Right atrium auricular region (tissue), 2 donors: ENCODE measurements at regions not wholly inside any gene's neighbourhood (a gene's known extent, or its start where the extent isn't known, plus 50 kb on each side); places are given as distances from the start of the nearest gene placed in this dataset.

Source experiments
- DNase-seq: peaks from one replicate; pipeline ENCODE4 v3.0.0-alpha.2; 2019; ENCODE audit warnings: low spot score
- H3K27ac ChIP-seq, 2 donors: fragments of 200-600 bp; sonication (generic); 1 replicate in 1 of 2; 2 replicates in 1 of 2; pipeline ENCODE4 v1.5.1; 2016 to 2019
- H3K27me3 ChIP-seq, 2 donors: fragments of 200-600 bp; sonication (generic); one replicate each; pipeline versions ENCODE4 v1.5.1 to v1.6.0; 2017 to 2019
- H3K36me3 ChIP-seq: fragments of 200-600 bp; sonication (generic); one replicate; pipeline ENCODE4 v1.5.1; 2016
- H3K4me1 ChIP-seq, 2 donors: fragments of 200-600 bp; sonication (generic); one replicate each; pipeline versions ENCODE4 v1.5.1 to v1.6.0; 2017 to 2019
- H3K4me3 ChIP-seq, 2 donors: fragments of 200-600 bp; sonication (generic); 1 replicate in 1 of 2; 2 replicates in 1 of 2; pipeline ENCODE4 v1.5.1; 2017 to 2019; ENCODE audit warnings: mild to moderate bottlenecking in 1 of 2, moderate library complexity in 1 of 2
- H3K9me3 ChIP-seq, 2 donors: fragments of 200-600 bp; sonication (generic); one replicate each; pipeline ENCODE4 v1.5.1; 2019
- CTCF ChIP-seq, 2 donors: fragments of 200-600 bp; sonication (generic); IDR thresholded peaks; one replicate each; pipeline ENCODE4 v1.5.1; 2019; ENCODE audit warnings: antibody characterized with exemption in 2 of 2

- Histone ChIP-seq H3K27me3 (no peaks in the 10 kb centered on the region), H3K27ac (no peak overlapping the region), H3K4me1 (no peaks in the 10 kb centered on the region), H3K4me3 (no peak overlapping the region), H3K36me3 (no peaks in the 10 kb centered on the region), H3K9me3 (no peaks in the 10 kb centered on the region)
- no peak for TF ChIP-seq CTCF (IDR thresholded peaks at IDR 0.05)
- DNase-seq: no peak
These were observed 240.1 kb downstream of the BARHL2 start for GRCh38 chr1:90476994-90477393.

GRCh38 chr1:90476411-90476810 lies 240.7 kb downstream of the BARHL2 start:
- Histone ChIP-seq H3K4me1 (no peaks in the 10 kb centered on the region), H3K27ac (no peak overlapping the region), H3K4me3 (no peak overlapping the region), H3K36me3 (no peaks in the 10 kb centered on the region), H3K27me3 (no peaks in the 10 kb centered on the region), H3K9me3 (no peaks in the 10 kb centered on the region)
- no peak for TF ChIP-seq CTCF (IDR thresholded peaks at IDR 0.05)
- no peak for DNase-seq

GRCh38 chr1:90475631-90476030 lies 241.5 kb downstream of the BARHL2 start:
- H3K36me3 ChIP-seq: no peaks in the 10 kb centered on the region
- no peaks in the 10 kb centered on the region for H3K9me3 ChIP-seq
- H3K4me3 ChIP-seq: no peak overlapping the region
- TF ChIP-seq CTCF (IDR thresholded peaks at IDR 0.05): no peak
- no peaks in the 10 kb centered on the region for H3K4me1 ChIP-seq
- H3K27ac ChIP-seq: no peak overlapping the region
- DNase-seq: no peak
- H3K27me3 ChIP-seq: no peaks in the 10 kb centered on the region

GRCh38 chr1:90474731-90475130 lies 242.4 kb downstream of the BARHL2 start:
- no peak overlapping the region for H3K4me3 ChIP-seq
- H3K27me3 ChIP-seq: no peaks in the 10 kb centered on the region
- H3K36me3 ChIP-seq: no peaks in the 10 kb centered on the region
- DNase-seq: no peak
- H3K4me1 ChIP-seq: no peaks in the 10 kb centered on the region
- no peak for TF ChIP-seq CTCF (IDR thresholded peaks at IDR 0.05)
- H3K27ac ChIP-seq: no peak overlapping the region
- no peaks in the 10 kb centered on the region for H3K9me3 ChIP-seq

GRCh38 chr1:90474158-90474557 lies 242.9 kb downstream of the BARHL2 start:
- H3K36me3 ChIP-seq: no peaks in the 10 kb centered on the region
- H3K27ac ChIP-seq: no peak overlapping the region
- no peak for DNase-seq
- no peak for TF ChIP-seq CTCF (IDR thresholded peaks at IDR 0.05)
- no peaks in the 10 kb centered on the region for H3K9me3 ChIP-seq
- no peaks in the 10 kb centered on the region for H3K27me3 ChIP-seq
- no peaks in the 10 kb centered on the region for H3K4me1 ChIP-seq
- H3K4me3 ChIP-seq: no peak overlapping the region

- no peaks in the 10 kb centered on the region for H3K27me3 ChIP-seq
- H3K4me3 ChIP-seq: no peak overlapping the region
- no peak for TF ChIP-seq CTCF (IDR thresholded peaks at IDR 0.05)
- H3K9me3 ChIP-seq: no peaks in the 10 kb centered on the region
- no peak overlapping the region for H3K27ac ChIP-seq
- no peaks in the 10 kb centered on the region for H3K36me3 ChIP-seq
- DNase-seq: no peak
- H3K4me1 ChIP-seq: no peaks in the 10 kb centered on the region
These were observed 244.3 kb downstream of the BARHL2 start for GRCh38 chr1:90472775-90473174.
